H1 (cell line): ENCODE measurements at regions not wholly inside any gene's neighbourhood (a gene's known extent, or its start where the extent isn't known, plus 50 kb on each side); places are given as distances from the start of the nearest gene placed in this dataset.

ENCODE experiments used
- CTCF ChIA-PET: fragments of 300-600 bp; sonication (Branson Sonifier 250); formaldehyde crosslinking; loops from one replicate; lab custom pipeline; 2021; ENCODE audit not compliant: partially characterized antibody; lab: Charles Lee
- POLR2A ChIA-PET: fragments of 300-600 bp; sonication (Branson Sonifier 250); formaldehyde crosslinking; loops from one replicate; lab custom pipeline; 2021; ENCODE audit warnings: inconsistent platforms; ENCODE audit not compliant: partially characterized antibody; lab: Charles Lee
- DNase-seq, 2 experiments: peaks; one replicate each; pipeline versions ENCODE4 v3.0.0 to v3.0.0-alpha.2; 2010 to 2022; ENCODE audit warnings: low spot score in 2 of 2, low read depth in 1 of 2, mixed read lengths in 1 of 2
- FAIRE-seq: peaks from 2 replicates; lab custom pipeline; 2011; peaks lifted over from hg19 to GRCh38; lab: Jason Lieb, UNC
- H2AFZ ChIP-seq: 2 replicates; pipeline ENCODE4 v1.8.1; 2012; ENCODE audit warnings: low read length, inconsistent platforms
- H2AK5ac ChIP-seq: 2 replicates; pipeline ENCODE4 v1.6.1; 2013; ENCODE audit warnings: low read depth, low read length
- H2BK120ac ChIP-seq: replicated peaks from 2 replicates; pipeline ENCODE3; 2013; ENCODE audit warnings: low read depth, low read length, inconsistent platforms
- H2BK12ac ChIP-seq: 2 replicates; pipeline ENCODE4 v1.6.1; 2013; ENCODE audit warnings: low read depth, low read length
- H2BK15ac ChIP-seq: 2 replicates; pipeline ENCODE4 v1.6.1; 2013; ENCODE audit warnings: low read length
- H2BK20ac ChIP-seq: 2 replicates; pipeline ENCODE4 v1.6.1; 2013; ENCODE audit warnings: low read length
- H2BK5ac ChIP-seq: 2 replicates; pipeline ENCODE4 v1.6.1; 2013; ENCODE audit warnings: low read depth, low read length
- H3K14ac ChIP-seq: 2 replicates; pipeline ENCODE4 v1.6.1; 2013; ENCODE audit warnings: inconsistent platforms; ENCODE audit not compliant: insufficient read length
- H3K18ac ChIP-seq: 2 replicates; pipeline ENCODE4 v1.6.1; 2013; ENCODE audit warnings: low read length; ENCODE audit errors: extremely low read depth
- H3K23ac ChIP-seq: 2 replicates; pipeline ENCODE4 v1.6.1; 2013; ENCODE audit warnings: inconsistent platforms; ENCODE audit not compliant: insufficient read length
- H3K23me2 ChIP-seq: 2 replicates; pipeline ENCODE4 v1.6.1; 2013; ENCODE audit warnings: low read depth, low read length
- H3K27ac ChIP-seq: 2 replicates; pipeline ENCODE4 v1.6.1; 2011; ENCODE audit warnings: low read depth, low read length, inconsistent platforms
- H3K27me3 ChIP-seq, 4 experiments: replicated peaks in 1 of 4; 1 replicate in 1 of 4; 2 replicates in 3 of 4; pipeline versions ENCODE4 v1.6.1 to v1.8.1; 2011 to 2013; ENCODE audit warnings: low read length in 3 of 4, mild to moderate bottlenecking in 3 of 4, inconsistent platforms in 2 of 4, mixed read lengths in 2 of 4, moderate library complexity in 1 of 4; ENCODE audit not compliant: control insufficient read depth in 3 of 4, insufficient read depth in 3 of 4; ENCODE audit errors: extremely low read depth in 1 of 4
- H3K36me3 ChIP-seq, 4 experiments: 2 replicates each; pipeline versions ENCODE4 v1.6.1 to v1.8.1; 2011 to 2013; ENCODE audit warnings: mild to moderate bottlenecking in 4 of 4, low read length in 3 of 4, moderate library complexity in 2 of 4, control low read depth in 1 of 4, inconsistent platforms in 1 of 4; ENCODE audit not compliant: insufficient read depth in 4 of 4, control insufficient read depth in 2 of 4
- H3K4ac ChIP-seq: replicated peaks from 2 replicates; pipeline ENCODE3; 2013; ENCODE audit warnings: low read length, low read depth, mixed read lengths, inconsistent platforms; ENCODE audit not compliant: insufficient read length
- H3K4me1 ChIP-seq, 4 experiments: replicated peaks in 1 of 4; 1 replicate in 1 of 4; 2 replicates in 3 of 4; pipeline versions ENCODE4 v1.6.1 to v1.8.1; 2011 to 2013; ENCODE audit warnings: low read length in 3 of 4, inconsistent platforms in 2 of 4, mixed read lengths in 1 of 4; ENCODE audit not compliant: insufficient read depth in 4 of 4, control insufficient read depth in 3 of 4
- H3K4me2 ChIP-seq, 2 experiments: 2 replicates each; pipeline versions ENCODE4 v1.6.1 to v1.8.1; 2011 to 2013; ENCODE audit warnings: low read depth in 2 of 2, low read length in 2 of 2, control low read depth in 1 of 2, inconsistent platforms in 1 of 2, mild to moderate bottlenecking in 1 of 2; ENCODE audit not compliant: insufficient read depth in 1 of 2
- H3K4me3 ChIP-seq, 4 experiments: fragments of 200-600, 300-600 bp in 1 of 4; sonication (generic), shearing (Covaris generic), sonication (Bioruptor Twin) in 1 of 4; 2 replicates each; pipeline versions ENCODE4 v1.5.1 to v1.8.1; 2011 to 2016; ENCODE audit warnings: low read length in 4 of 4, low read depth in 3 of 4, control low read depth in 2 of 4, inconsistent platforms in 2 of 4, mild to moderate bottlenecking in 2 of 4, mixed read lengths in 1 of 4, moderate library complexity in 1 of 4; ENCODE audit not compliant: insufficient read depth in 2 of 4; ENCODE audit errors: extremely low read depth in 1 of 4
- H3K56ac ChIP-seq: replicated peaks from 2 replicates; pipeline ENCODE3; 2013; ENCODE audit warnings: low read depth, mild to moderate bottlenecking, mixed read lengths, low read length, inconsistent platforms; ENCODE audit not compliant: insufficient read length
- H3K79me1 ChIP-seq: 2 replicates; pipeline ENCODE4 v1.6.1; 2013; ENCODE audit warnings: low read depth, low read length, control low read depth
- H3K79me2 ChIP-seq, 2 experiments: 2 replicates each; pipeline versions ENCODE4 v1.6.1 to v1.8.1; 2012 to 2013; ENCODE audit warnings: low read length in 2 of 2, mild to moderate bottlenecking in 2 of 2, inconsistent platforms in 1 of 2; ENCODE audit not compliant: insufficient read depth in 2 of 2, control insufficient read depth in 1 of 2
- H3K9ac ChIP-seq, 4 experiments: replicated peaks in 1 of 4; 1 replicate in 1 of 4; 2 replicates in 3 of 4; pipeline versions ENCODE4 v1.6.1 to v1.8.1; 2011 to 2013; ENCODE audit warnings: low read depth in 3 of 4, low read length in 3 of 4, control low read depth in 2 of 4, mild to moderate bottlenecking in 2 of 4, moderate library complexity in 2 of 4, inconsistent platforms in 1 of 4; ENCODE audit errors: extremely low read depth in 1 of 4
- H3K9me3 ChIP-seq, 2 experiments: 2 replicates each; pipeline versions ENCODE4 v1.6.1 to v1.8.1; 2012 to 2013; ENCODE audit warnings: mild to moderate bottlenecking in 2 of 2, moderate library complexity in 2 of 2, control low read depth in 1 of 2, inconsistent platforms in 1 of 2, low read depth in 1 of 2, low read length in 1 of 2, mixed read lengths in 1 of 2; ENCODE audit not compliant: insufficient read depth in 2 of 2
- H4K20me1 ChIP-seq, 2 experiments: replicated peaks in 1 of 2; 2 replicates each; pipeline versions ENCODE3 to v1.8.1; 2011 to 2013; ENCODE audit warnings: inconsistent platforms in 2 of 2, low read length in 2 of 2, mild to moderate bottlenecking in 1 of 2; ENCODE audit not compliant: insufficient read depth in 2 of 2, control insufficient read depth in 1 of 2
- H4K5ac ChIP-seq: 2 replicates; pipeline ENCODE4 v1.6.1; 2013; ENCODE audit warnings: low read length, low read depth, mixed read lengths, inconsistent platforms; ENCODE audit not compliant: insufficient read length
- H4K8ac ChIP-seq: 2 replicates; pipeline ENCODE4 v1.8.0; 2013; ENCODE audit warnings: mild to moderate bottlenecking, moderate library complexity, low read length, inconsistent platforms; ENCODE audit not compliant: insufficient read depth; ENCODE audit errors: extremely low read depth
- H4K91ac ChIP-seq: replicated peaks from 2 replicates; pipeline ENCODE3; 2013; ENCODE audit warnings: low read length, mixed read lengths, inconsistent platforms; ENCODE audit not compliant: insufficient read length
- KDM1A ChIP-seq: fragments of 200-600, 300-600 bp; sonication (generic); IDR thresholded peaks from 2 replicates; pipeline ENCODE4 v1.7.1; 2016; ENCODE audit warnings: mild to moderate bottlenecking, low read length, borderline replicate concordance
- KDM4A ChIP-seq: IDR thresholded peaks from one replicate; pipeline ENCODE4 v1.7.1; 2012; ENCODE audit warnings: low read depth, mild to moderate bottlenecking, moderate library complexity, low read length, inconsistent platforms; ENCODE audit not compliant: severe bottlenecking
- KDM5A ChIP-seq: fragments of 200-600 bp; IDR thresholded peaks from 2 replicates; pipeline ENCODE4 v1.7.1; 2012; ENCODE audit warnings: mild to moderate bottlenecking, low read length, inconsistent platforms, mixed read lengths
- POU5F1 ChIP-seq: IDR thresholded peaks from 2 replicates; pipeline ENCODE4 v1.6.1; 2011; ENCODE audit warnings: low read depth, mild to moderate bottlenecking, low read length, moderate library complexity
- RAD21 ChIP-seq, 2 experiments: IDR thresholded peaks in 1 of 2; conservative IDR thresholded peaks in 1 of 2; 2 replicates each; pipeline ENCODE4 v1.6.1; 2011; ENCODE audit warnings: low read depth in 2 of 2, low read length in 2 of 2, improper control_type of control experiment in 1 of 2, inconsistent platforms in 1 of 2, mild to moderate bottlenecking in 1 of 2, moderate library complexity in 1 of 2
- RBBP5 ChIP-seq: IDR thresholded peaks from 2 replicates; pipeline ENCODE4 v1.7.1; 2012; ENCODE audit warnings: low read depth, mild to moderate bottlenecking, inconsistent platforms, low read length, moderate library complexity, borderline replicate concordance
- SIX5 ChIP-seq: IDR thresholded peaks from 2 replicates; pipeline ENCODE4 v1.6.1; 2011; ENCODE audit warnings: mild to moderate bottlenecking, low read depth, low read length
- TAF1 ChIP-seq: IDR thresholded peaks from 2 replicates; pipeline ENCODE4 v1.6.1; 2011; ENCODE audit warnings: mild to moderate bottlenecking, low read depth, low read length
- TCF12 ChIP-seq: IDR thresholded peaks from 2 replicates; pipeline ENCODE4 v1.6.1; 2011; ENCODE audit warnings: low read depth, mild to moderate bottlenecking, low read length
- ZNF274 ChIP-seq: IDR thresholded peaks from 2 replicates; pipeline ENCODE4 v1.7.0; 2012; ENCODE audit warnings: low read length, borderline replicate concordance; ENCODE audit errors: extremely low read depth
- WGBS, 2 experiments: shearing (Covaris generic) in 1 of 2; methylation state at CpG; one replicate each; pipeline versions ENCODE4 v1.1.6 to v1.1.7; 2013 to 2015; ENCODE audit warnings: low lambda C conversion rate in 2 of 2, mixed read lengths in 2 of 2, inconsistent platforms in 1 of 2, low coverage in 1 of 2, missing lambda C conversion rate in 1 of 2; ENCODE audit not compliant: insufficient replicate concordance in 2 of 2, insufficient coverage in 1 of 2, insufficient read length in 1 of 2; ENCODE audit errors: extremely low coverage in 1 of 2, missing lambda C conversion rate in 1 of 2; 5-methylcytosine and 5-hydroxymethylcytosine counted together

DNA sequence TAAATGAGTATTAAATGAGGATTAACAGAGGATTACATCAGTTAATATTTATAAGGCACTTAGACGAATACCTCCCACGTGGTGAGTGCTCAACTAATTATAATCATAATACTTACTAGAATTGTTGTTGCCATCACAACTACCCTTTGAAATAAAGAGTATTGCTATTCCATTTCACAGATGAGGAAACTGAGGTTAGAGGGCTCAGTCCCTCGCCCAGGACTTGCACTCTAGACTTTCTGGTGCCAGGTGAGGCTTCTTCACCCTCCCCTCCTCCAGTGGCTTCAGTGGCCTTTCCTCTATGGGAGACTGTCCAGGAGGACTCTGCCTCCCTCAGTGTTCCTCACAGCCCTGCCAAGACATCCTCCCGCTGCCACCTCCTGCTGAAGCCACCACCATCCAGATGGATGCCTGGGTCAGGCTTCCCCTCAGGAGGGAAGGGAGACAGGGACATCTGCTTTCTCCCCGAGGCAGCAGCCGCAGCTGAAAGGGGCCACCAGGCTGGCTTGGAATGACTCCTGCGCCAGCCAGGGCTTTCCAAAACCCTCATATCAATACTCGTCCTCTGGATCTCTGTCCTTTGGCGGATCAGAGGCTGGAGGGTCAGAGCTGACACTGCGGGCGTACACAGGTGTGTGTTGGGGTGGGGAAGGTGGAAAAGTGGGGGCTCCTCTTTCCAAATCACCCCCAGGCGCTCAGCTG lies 580.1 kb downstream of the BUD13 start:
- Histone ChIP-seq H4K5ac (no peak overlapping the region), H2BK12ac (peak overlapping the region; percentile 60), H3K9ac (peak overlapping the region in 3 of 4 experiments; percentile 5 to 44 (median 20); a peak in 3 of 7 replicates), H3K56ac (no peak overlapping the region), H3K4ac (no peak overlapping the region), H3K4me3 (peak overlapping the region; percentile 58 to 78 (median 66); a peak in 7 of 8 replicates), H3K23me2 (peaks cover 8% of the 10 kb centered on the region), H2AFZ (no peak overlapping the region), H3K27ac (no peak overlapping the region), H2BK15ac (no peak overlapping the region; the same call in 1 of the 2 replicates), H2BK120ac (no peak overlapping the region), H3K4me1 (peaks cover 3 to 16% (median 11%) of the 10 kb centered on the region in 4 experiments), H3K79me2 (no peaks in the 10 kb centered on the region), H4K20me1 (peaks cover 0 to 6% of the 10 kb centered on the region in 2 experiments), H3K9me3 (no peaks in the 10 kb centered on the region), H3K27me3 (peaks cover 0 to 10% (median 3%) of the 10 kb centered on the region in 4 experiments; a peak in 4 of 7 replicates), H4K91ac (no peak overlapping the region), H3K4me2 (peak overlapping the region; percentile 94 to 98), H2BK20ac (peak overlapping the region; percentile 89; the same call in 1 of the 2 replicates), H2BK5ac (peak overlapping the region; percentile 66; the same call in 1 of the 2 replicates), H3K23ac (no peak overlapping the region), H3K36me3 (no peaks in the 10 kb centered on the region), H3K79me1 (no peaks in the 10 kb centered on the region), H4K8ac (0 out of 2 replicates have a peak overlapping the region, but pooled peaks have one; percentile 11), H2AK5ac (no peak overlapping the region; the same call in 1 of the 2 replicates), H3K18ac (peak overlapping the region; percentile 66), H3K14ac (no peak overlapping the region)
- DNase-seq (no peak), FAIRE-seq (peak; percentile 50)
- CTCF ChIA-PET = interaction anchor here (1.1 to 5.6 kb wide), 7 partner anchors 13 to 25 kb away, joined by 3 to 45 read pairs (median 7); no protein-coding TSS in a partner anchor
- TF ChIP-seq RAD21 (IDR thresholded peaks at IDR 0.05 in 1 of 2, conservative IDR thresholded peaks at IDR 0.05 in 1 of 2; ENCODE audit: low read depth in 2 of 2, low read length in 2 of 2) = no peak
- TF ChIP-seq KDM1A = peak; percentile 90
- no peak for TF ChIP-seq TAF1
- no peak for TF ChIP-seq KDM5A
- peak; percentile 5 for TF ChIP-seq KDM4A
- no peak for TF ChIP-seq ZNF274
- TF ChIP-seq RBBP5 = 0 out of 2 replicates have a peak, but pooled peaks have one; percentile 6
- TF ChIP-seq POU5F1 = no peak
- TF ChIP-seq TCF12 = no peak
- no peak for TF ChIP-seq SIX5
- POLR2A ChIA-PET = interaction anchor here (1.2 to 1.8 kb wide), 2 partner anchors 11 to 22 kb away, joined by 3 to 6 read pairs; no protein-coding TSS in a partner anchor
- WGBS, 2 experiments = 55% methylated on average over 10 of the region's 12 CpGs; no CpG with 5 or more reads in 1 of the 2 experiments
